Neuronal stem cell (in vitro differentiated cells): ENCODE measurements at regions not wholly inside any gene's neighbourhood (a gene's known extent, or its start where the extent isn't known, plus 50 kb on each side); places are given as distances from the start of the nearest gene placed in this dataset.

Experiments used
- DNase-seq: peaks from one replicate; pipeline ENCODE4 v3.0.0-alpha.2; 2013; ENCODE audit warnings: low spot score
- H2AFZ ChIP-seq: one replicate; pipeline ENCODE4 v1.6.1; 2013; ENCODE audit warnings: mild to moderate bottlenecking, low read length, inconsistent platforms
- H2AK5ac ChIP-seq: 2 replicates; pipeline ENCODE4 v1.6.1; 2013; ENCODE audit warnings: low read depth, mild to moderate bottlenecking, inconsistent platforms, low read length, moderate library complexity, mixed read lengths
- H2BK120ac ChIP-seq: 2 replicates; pipeline ENCODE4 v1.6.1; 2013; ENCODE audit warnings: low read depth, mild to moderate bottlenecking, inconsistent platforms, low read length, moderate library complexity, mixed read lengths
- H2BK12ac ChIP-seq: one replicate; pipeline ENCODE4 v1.6.1; 2013; ENCODE audit warnings: low read length, inconsistent platforms
- H2BK15ac ChIP-seq: 2 replicates; pipeline ENCODE4 v1.6.1; 2013; ENCODE audit warnings: mild to moderate bottlenecking, low read length, inconsistent platforms, mixed read lengths
- H2BK5ac ChIP-seq: one replicate; pipeline ENCODE4 v1.6.1; 2013; ENCODE audit warnings: inconsistent platforms, mild to moderate bottlenecking, low read length, moderate library complexity
- H3K14ac ChIP-seq: one replicate; pipeline ENCODE4 v1.6.1; 2013; ENCODE audit warnings: low read length, inconsistent platforms
- H3K18ac ChIP-seq: 2 replicates; pipeline ENCODE4 v1.6.1; 2013; ENCODE audit warnings: low read length, inconsistent platforms
- H3K23ac ChIP-seq: 2 replicates; pipeline ENCODE4 v1.6.1; 2013; ENCODE audit warnings: low read depth, mild to moderate bottlenecking, mixed read lengths, low read length, inconsistent platforms; ENCODE audit not compliant: poor library complexity
- H3K27ac ChIP-seq: replicated peaks from 3 replicates; pipeline ENCODE4 v1.5.1; 2013; ENCODE audit warnings: low read length, inconsistent platforms
- H3K27me3 ChIP-seq, 3 experiments: 2 replicates each; pipeline ENCODE4 v1.6.1; 2013; ENCODE audit warnings: low read length in 3 of 3, mild to moderate bottlenecking in 2 of 3, inconsistent platforms in 1 of 3, low read depth in 1 of 3, mixed read lengths in 1 of 3, moderate library complexity in 1 of 3; ENCODE audit not compliant: control insufficient read depth in 3 of 3, insufficient read depth in 3 of 3
- H3K36me3 ChIP-seq, 2 donors: replicated peaks in 1 of 2; 2 replicates each; pipeline ENCODE4 v1.6.1; 2013; ENCODE audit warnings: low read length in 2 of 2; ENCODE audit not compliant: control insufficient read depth in 2 of 2, insufficient read depth in 2 of 2
- H3K4ac ChIP-seq: 2 replicates; pipeline ENCODE4 v1.6.1; 2013; ENCODE audit warnings: inconsistent platforms, mild to moderate bottlenecking, low read length, moderate library complexity
- H3K4me1 ChIP-seq, 2 donors: 1 replicate in 1 of 2; 2 replicates in 1 of 2; pipeline ENCODE4 v1.6.1; 2013; ENCODE audit warnings: low read length in 2 of 2, low read depth in 1 of 2; ENCODE audit not compliant: control insufficient read depth in 2 of 2, insufficient read depth in 1 of 2
- H3K4me2 ChIP-seq: one replicate; pipeline ENCODE4 v1.6.1; 2013; ENCODE audit warnings: mild to moderate bottlenecking, low read length, inconsistent platforms; ENCODE audit not compliant: insufficient read depth, poor library complexity, severe bottlenecking
- H3K4me3 ChIP-seq, 2 donors: 2 replicates each; pipeline ENCODE4 v1.5.1; 2013; ENCODE audit warnings: low read length in 2 of 2, mild to moderate bottlenecking in 2 of 2, inconsistent platforms in 1 of 2, moderate library complexity in 1 of 2
- H3K79me1 ChIP-seq: one replicate; pipeline ENCODE4 v1.6.1; 2013; ENCODE audit warnings: low read depth, mild to moderate bottlenecking, inconsistent platforms, low read length, moderate library complexity
- H3K9ac ChIP-seq: one replicate; pipeline ENCODE4 v1.6.1; 2013; ENCODE audit warnings: mild to moderate bottlenecking, low read depth, low read length, inconsistent platforms; ENCODE audit not compliant: poor library complexity
- H3K9me3 ChIP-seq, 2 donors: replicated peaks in 1 of 2; 2 replicates each; pipeline versions ENCODE3 to v1.6.1; 2013; ENCODE audit warnings: low read length in 2 of 2, mild to moderate bottlenecking in 2 of 2, inconsistent platforms in 1 of 2, low read depth in 1 of 2, mixed read lengths in 1 of 2, moderate library complexity in 1 of 2; ENCODE audit not compliant: control insufficient read depth in 2 of 2, insufficient read depth in 1 of 2
- H4K8ac ChIP-seq: one replicate; pipeline ENCODE4 v1.6.1; 2013; ENCODE audit warnings: low read depth, mild to moderate bottlenecking, inconsistent platforms, low read length, moderate library complexity
- H4K91ac ChIP-seq: one replicate; pipeline ENCODE4 v1.6.1; 2013; ENCODE audit warnings: low read length, low read depth, mild to moderate bottlenecking, inconsistent platforms; ENCODE audit not compliant: poor library complexity
- WGBS, 2 donors: extraction: QIAGEN DNeasy Blood & Tissue Kit; methylation state at CpG; one replicate each; pipeline ENCODE4 v1.1.7; 2013; ENCODE audit warnings: missing lambda C conversion rate in 2 of 2, mixed read lengths in 1 of 2; ENCODE audit not compliant: insufficient read length in 2 of 2, insufficient replicate concordance in 1 of 2; ENCODE audit errors: extremely low coverage in 2 of 2; 5-methylcytosine and 5-hydroxymethylcytosine counted together

- Histone ChIP-seq H2BK5ac (no peak overlapping the region), H3K79me1 (no peaks in the 10 kb centered on the region), H3K4me1 (no peaks in the 10 kb centered on the region), H3K14ac (no peak overlapping the region), H3K23ac (no peak overlapping the region), H3K27ac (no peak overlapping the region), H2BK15ac (no peak overlapping the region), H3K4ac (no peak overlapping the region), H3K9me3 (no peaks in the 10 kb centered on the region), H3K9ac (no peak overlapping the region), H2BK12ac (no peak overlapping the region), H2AK5ac (no peak overlapping the region), H3K4me3 (no peak overlapping the region), H3K36me3 (no peaks in the 10 kb centered on the region), H3K18ac (no peak overlapping the region), H4K91ac (no peak overlapping the region), H2BK120ac (no peak overlapping the region), H4K8ac (no peak overlapping the region), H3K27me3 (no peaks in the 10 kb centered on the region), H2AFZ (no peak overlapping the region), H3K4me2 (no peak overlapping the region)
- WGBS, 2 donors, result no CpG with 5 or more reads among the region's 3 CpGs
- no peak for DNase-seq
Measured at GRCh38 chr2:177098001-177098613, 114.5 kb upstream of the HNRNPA3 start.

- no peak overlapping the region for H3K27ac ChIP-seq
- no peak overlapping the region for H2BK15ac ChIP-seq
- no peaks in the 10 kb centered on the region for H3K79me1 ChIP-seq
- no peaks in the 10 kb centered on the region for H3K27me3 ChIP-seq
- no peak overlapping the region for H2BK120ac ChIP-seq
- no peak overlapping the region for H4K91ac ChIP-seq
- H3K14ac ChIP-seq, result no peak overlapping the region
- no peaks in the 10 kb centered on the region for H3K4me1 ChIP-seq
- H2AK5ac ChIP-seq, result no peak overlapping the region
- H2BK12ac ChIP-seq, result no peak overlapping the region
- no peak overlapping the region for H3K23ac ChIP-seq
- no peaks in the 10 kb centered on the region for H3K9me3 ChIP-seq
- no peak overlapping the region for H3K18ac ChIP-seq
- H3K4ac ChIP-seq, result no peak overlapping the region
- H3K4me2 ChIP-seq, result no peak overlapping the region
- H3K36me3 ChIP-seq, result no peaks in the 10 kb centered on the region
- H3K4me3 ChIP-seq, result no peak overlapping the region
- H2BK5ac ChIP-seq, result no peak overlapping the region
- DNase-seq, result no peak
- H4K8ac ChIP-seq, result no peak overlapping the region
- H2AFZ ChIP-seq, result no peak overlapping the region
- H3K9ac ChIP-seq, result no peak overlapping the region
Measured at GRCh38 chr2:177101930-177102329, 110.7 kb upstream of the HNRNPA3 start.

- Histone ChIP-seq H3K23ac (no peak overlapping the region), H3K27ac (no peak overlapping the region), H2AFZ (no peak overlapping the region), H3K4me3 (no peak overlapping the region), H2BK120ac (no peak overlapping the region), H2BK5ac (no peak overlapping the region), H3K36me3 (no peaks in the 10 kb centered on the region), H4K91ac (no peak overlapping the region), H2BK12ac (no peak overlapping the region), H2AK5ac (no peak overlapping the region), H3K18ac (no peak overlapping the region), H3K4ac (no peak overlapping the region), H3K14ac (no peak overlapping the region), H2BK15ac (no peak overlapping the region), H3K9me3 (no peaks in the 10 kb centered on the region), H3K4me2 (no peak overlapping the region), H3K27me3 (no peaks in the 10 kb centered on the region), H3K9ac (no peak overlapping the region), H3K4me1 (no peaks in the 10 kb centered on the region), H4K8ac (no peak overlapping the region), H3K79me1 (no peaks in the 10 kb centered on the region)
- no peak for DNase-seq
- WGBS, 2 donors, result no CpG with 5 or more reads among the region's 2 CpGs
Measured at GRCh38 chr2:177106212-177106611, 106.4 kb upstream of the HNRNPA3 start.

GRCh38 chr2:177108890-177109289, 103.7 kb upstream of the HNRNPA3 start:
- WGBS, 2 donors, result no CpG with 5 or more reads among the region's 2 CpGs
- no peak for DNase-seq
- no peaks in the 10 kb centered on the region for H3K4me1 ChIP-seq

More at GRCh38 chr2:177108890-177109289, 103.7 kb upstream of the HNRNPA3 start:
- H4K91ac ChIP-seq, result no peak overlapping the region
- no peaks in the 10 kb centered on the region for H3K27me3 ChIP-seq
- H3K4me2 ChIP-seq, result no peak overlapping the region
- H3K23ac ChIP-seq, result no peak overlapping the region
- H3K9ac ChIP-seq, result no peak overlapping the region
- H3K27ac ChIP-seq, result no peak overlapping the region
- no peak overlapping the region for H3K14ac ChIP-seq
- no peak overlapping the region for H2AK5ac ChIP-seq
- no peak overlapping the region for H2BK120ac ChIP-seq
- H2AFZ ChIP-seq, result no peak overlapping the region
- H3K4me3 ChIP-seq, result no peak overlapping the region
- no peak overlapping the region for H2BK15ac ChIP-seq
- H3K18ac ChIP-seq, result no peak overlapping the region
- H3K4ac ChIP-seq, result no peak overlapping the region
- no peak overlapping the region for H2BK12ac ChIP-seq
- H3K9me3 ChIP-seq, result no peaks in the 10 kb centered on the region
- H3K36me3 ChIP-seq, result no peaks in the 10 kb centered on the region
- no peaks in the 10 kb centered on the region for H3K79me1 ChIP-seq
- no peak overlapping the region for H2BK5ac ChIP-seq
- no peak overlapping the region for H4K8ac ChIP-seq
